ENCODE measurements at regions not wholly inside any gene's neighbourhood (a gene's known extent, or its start where the extent isn't known, plus 50 kb on each side); places are given as distances from the start of the nearest gene placed in this dataset.

DNA sequence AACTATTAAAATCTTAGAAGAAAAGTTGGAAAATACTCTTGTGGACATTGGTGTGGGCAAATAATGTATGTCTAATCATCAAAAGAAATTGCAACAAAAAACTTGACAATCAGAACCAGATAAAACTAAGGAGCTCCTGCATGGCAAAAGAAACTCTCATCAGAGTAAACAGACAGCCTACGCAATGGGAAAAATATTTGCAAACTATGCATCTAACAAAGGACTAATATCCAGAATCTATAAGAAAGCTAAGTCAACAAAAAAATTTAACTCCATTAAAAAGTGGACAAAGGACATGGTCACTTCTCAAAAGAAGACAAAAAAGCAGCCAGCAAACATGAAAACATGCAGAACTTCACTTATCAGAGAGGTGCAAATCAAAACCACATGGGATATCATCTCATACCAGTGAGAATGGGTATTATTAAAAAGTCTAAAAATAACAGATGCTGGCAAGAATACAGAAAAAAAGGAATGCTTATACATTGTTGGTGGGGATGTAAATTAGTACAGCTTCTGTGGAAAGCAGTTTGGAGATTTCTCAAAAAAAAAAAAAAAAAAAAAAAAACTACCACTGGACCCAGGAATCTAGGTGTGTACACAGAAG, 99.7 kb upstream of the TOP3B start:
- DNase-seq, result no peak
- intact Hi-C loops (cut with DNase I; ENCODE audit: low total_unique reads) (no loop called here), in situ Hi-C loops (cut with MboI; ENCODE audit: low pct_ligation_motif_present in 1 of 4, low pct_unique_long_range_greater_than_20kb in 1 of 4, low sequenced_read_pairs in 3 of 4) (no loop called here)
- Histone ChIP-seq H3K27ac (no peak overlapping the region), H3K4me3 (no peak overlapping the region), H3K36me3 (no peaks in the 10 kb centered on the region), H3K4me1 (no peaks in the 10 kb centered on the region), H3K27me3 (peaks cover 19% of the 10 kb centered on the region), H3K9me3 (no peaks in the 10 kb centered on the region)
- TF ChIP-seq POLR2A (IDR thresholded peaks at IDR 0.05) (no peak), EP300 (IDR thresholded peaks at IDR 0.05; ENCODE audit: low read depth) (no peak), CTCF (IDR thresholded peaks at IDR 0.05) (no peak), POLR2AphosphoS5 (IDR thresholded peaks at IDR 0.05) (no peak)
- 82 to 89% methylated on average over 1 of the region's 1 CpG for WGBS, 2 donors (ENCODE audit: low coverage in 1 of 2)

DNA sequence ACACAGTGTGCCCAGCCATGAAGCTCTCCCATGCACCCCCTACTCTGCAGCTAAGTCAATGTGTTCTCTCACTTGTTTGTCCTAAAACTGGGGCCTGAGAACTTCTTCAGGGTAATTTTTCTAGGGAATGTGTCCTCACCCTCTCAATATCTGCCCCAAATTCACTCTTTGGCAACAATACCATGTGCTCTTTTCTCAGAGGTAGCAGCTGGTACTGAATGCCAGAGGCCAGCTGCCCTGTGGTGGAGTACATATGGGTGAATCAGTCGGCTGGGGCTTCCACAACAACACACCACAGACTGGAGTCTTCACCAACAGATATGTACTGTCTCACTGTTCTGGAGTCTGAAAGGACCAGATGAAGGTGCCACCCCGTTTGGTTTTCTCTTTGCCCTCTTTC, 97.7 kb upstream of the TOP3B start:
- H3K27ac ChIP-seq, result no peak overlapping the region
- peaks cover 19% of the 10 kb centered on the region for H3K27me3 ChIP-seq
- no peak for TF ChIP-seq POLR2A (IDR thresholded peaks at IDR 0.05)
- no peak for TF ChIP-seq EP300 (IDR thresholded peaks at IDR 0.05; ENCODE audit: low read depth)
- no peak for TF ChIP-seq POLR2AphosphoS5 (IDR thresholded peaks at IDR 0.05)
- no peak for TF ChIP-seq CTCF (IDR thresholded peaks at IDR 0.05)
- H3K4me1 ChIP-seq, result no peaks in the 10 kb centered on the region
- 50 to 62% methylated on average over 1 to 2 of the region's 2 CpGs for WGBS, 2 donors (ENCODE audit: low coverage in 1 of 2)
- in situ Hi-C loops (cut with MboI; ENCODE audit: low pct_ligation_motif_present in 1 of 4, low pct_unique_long_range_greater_than_20kb in 1 of 4, low sequenced_read_pairs in 3 of 4), result no loop called here
- no peak for DNase-seq
- H3K36me3 ChIP-seq, result no peaks in the 10 kb centered on the region
- intact Hi-C loops (cut with DNase I; ENCODE audit: low total_unique reads), result no loop called here
- H3K4me3 ChIP-seq, result no peak overlapping the region
- no peaks in the 10 kb centered on the region for H3K9me3 ChIP-seq

GRCh38 chr22:22079404-22080148, 97.0 kb upstream of the TOP3B start:
- Histone ChIP-seq H3K27me3 (peaks cover 19% of the 10 kb centered on the region), H3K36me3 (no peaks in the 10 kb centered on the region), H3K4me3 (no peak overlapping the region), H3K27ac (no peak overlapping the region), H3K9me3 (no peaks in the 10 kb centered on the region), H3K4me1 (no peaks in the 10 kb centered on the region)
- TF ChIP-seq EP300 (IDR thresholded peaks at IDR 0.05; ENCODE audit: low read depth), result no peak
- TF ChIP-seq POLR2AphosphoS5 (IDR thresholded peaks at IDR 0.05), result no peak
- 77 to 92% methylated on average over 2 to 6 of the region's 6 CpGs for WGBS, 2 donors (ENCODE audit: low coverage in 1 of 2)
- in situ Hi-C loops (cut with MboI; ENCODE audit: low pct_ligation_motif_present in 1 of 4, low pct_unique_long_range_greater_than_20kb in 1 of 4, low sequenced_read_pairs in 3 of 4), result no loop called here
- intact Hi-C loops (cut with DNase I; ENCODE audit: low total_unique reads), result no loop called here
- no peak for DNase-seq

DNA sequence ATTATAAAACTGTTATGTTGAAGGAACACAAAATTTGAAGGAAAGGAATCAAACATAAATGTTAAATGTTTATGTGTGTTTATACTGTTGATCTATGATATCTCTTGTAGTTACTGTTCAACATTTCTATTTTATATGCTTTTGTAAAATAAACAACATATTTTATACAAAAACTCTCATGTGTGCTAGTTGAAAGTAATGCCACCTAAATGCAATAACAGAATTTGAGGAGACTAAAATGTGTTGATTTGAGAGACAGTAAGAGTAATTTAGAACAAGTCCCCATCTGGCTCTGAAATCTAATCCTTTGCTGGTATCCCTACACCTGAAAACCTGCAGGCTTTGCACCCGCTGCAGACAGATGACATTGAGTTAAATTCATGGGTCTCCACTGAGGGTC, 95.7 kb upstream of the TOP3B start:
- H3K4me3 ChIP-seq, result no peak overlapping the region
- in situ Hi-C loops (cut with MboI; ENCODE audit: low pct_ligation_motif_present in 1 of 4, low pct_unique_long_range_greater_than_20kb in 1 of 4, low sequenced_read_pairs in 3 of 4) (no loop called here), intact Hi-C loops (cut with DNase I; ENCODE audit: low total_unique reads) (no loop called here)
- no peak for DNase-seq
- WGBS, 2 donors (ENCODE audit: low coverage in 1 of 2), result 54% methylated on average over 1 of the region's 1 CpG; no CpG with 5 or more reads in 1 of the 2 donors
- H3K4me1 ChIP-seq, result no peaks in the 10 kb centered on the region
- H3K9me3 ChIP-seq, result no peaks in the 10 kb centered on the region
- TF ChIP-seq EP300 (IDR thresholded peaks at IDR 0.05; ENCODE audit: low read depth), result no peak
- no peak for TF ChIP-seq POLR2A (IDR thresholded peaks at IDR 0.05)
- no peak for TF ChIP-seq POLR2AphosphoS5 (IDR thresholded peaks at IDR 0.05)
- TF ChIP-seq CTCF (IDR thresholded peaks at IDR 0.05), result no peak
- H3K27me3 ChIP-seq, result peaks cover 14% of the 10 kb centered on the region
- H3K36me3 ChIP-seq, result no peaks in the 10 kb centered on the region
- no peak overlapping the region for H3K27ac ChIP-seq
